ENCODE measurements at regions not wholly inside any gene's neighbourhood (a gene's known extent, or its start where the extent isn't known, plus 50 kb on each side); places are given as distances from the start of the nearest gene placed in this dataset.

GRCh38 chr2:45284621-45284995, 275.4 kb upstream of the SIX2 start:
- TF ChIP-seq TAF1 (IDR thresholded peaks at IDR 0.05; ENCODE audit: low read depth, low read length) (no peak), POLR2A (IDR thresholded peaks at IDR 0.05; ENCODE audit: low read depth, low read length) (no peak), POLR2AphosphoS5 (IDR thresholded peaks at IDR 0.05; ENCODE audit: low read depth, low read length) (no peak), PAX5 (IDR thresholded peaks at IDR 0.05; ENCODE audit: insufficient read depth, low read length, severe bottlenecking) (no peak)
